IMR-90 (cell line): ENCODE measurements at regions not wholly inside any gene's neighbourhood (a gene's known extent, or its start where the extent isn't known, plus 50 kb on each side); places are given as distances from the start of the nearest gene placed in this dataset.

Experiments used
- ATAC-seq: fragments of 200-7000 bp; cut with Tn5 transposase; 2 replicates; pipeline ENCODE4 v1.9.1; 2020; ENCODE audit warnings: low read depth, mild to moderate bottlenecking, moderate library complexity
- BruUV-seq: library from RNA; stranded (reverse); fragments of 400-500 nt; replicated peaks from 2 replicates; lab custom pipeline; 2021; lab: Mats Ljungman, UMichigan
- CTCF ChIA-PET: fragments of 300-600 bp; formaldehyde crosslinking; extraction: SDS; loops from one replicate; lab custom pipeline; 2021; ENCODE audit warnings: antibody characterized with exemption; lab: Yijun Ruan, JAX
- POLR2A ChIA-PET: fragments of 300-600 bp; sonication (Branson Sonifier 250); formaldehyde crosslinking; loops from one replicate; lab custom pipeline; 2022; ENCODE audit warnings: antibody characterized with exemption; ENCODE audit not compliant: unreplicated experiment; lab: Charles Lee
- DNase-seq: peaks from one replicate; pipeline ENCODE4 v3.0.0; 2013
- H2AFZ ChIP-seq: replicated peaks from 2 replicates; pipeline ENCODE3; 2013; ENCODE audit warnings: low read length, mild to moderate bottlenecking; ENCODE audit not compliant: poor library complexity
- H2AK5ac ChIP-seq: 2 replicates; pipeline ENCODE4 v1.6.1; 2013; ENCODE audit warnings: low read depth, low read length, inconsistent platforms
- H2AK9ac ChIP-seq: replicated peaks from 2 replicates; pipeline ENCODE3; 2013; ENCODE audit warnings: mild to moderate bottlenecking, low read depth, low read length, moderate library complexity; ENCODE audit not compliant: poor library complexity
- H2BK120ac ChIP-seq: 2 replicates; pipeline ENCODE4 v1.6.1; 2013; ENCODE audit warnings: low read depth, low read length, inconsistent platforms
- H2BK15ac ChIP-seq: 3 replicates; pipeline ENCODE4 v1.6.1; 2013; ENCODE audit warnings: low read depth, low read length, inconsistent platforms
- H2BK20ac ChIP-seq: 2 replicates; pipeline ENCODE4 v1.6.1; 2013; ENCODE audit warnings: low read depth, mild to moderate bottlenecking, inconsistent platforms, low read length, moderate library complexity
- H2BK5ac ChIP-seq: 2 replicates; pipeline ENCODE4 v1.6.1; 2013; ENCODE audit warnings: mild to moderate bottlenecking, low read depth, low read length, inconsistent platforms; ENCODE audit not compliant: poor library complexity, severe bottlenecking
- H3K14ac ChIP-seq: replicated peaks from 2 replicates; pipeline ENCODE4 v1.6.1; 2013; ENCODE audit warnings: low read depth, low read length, inconsistent platforms
- H3K18ac ChIP-seq: 2 replicates; pipeline ENCODE4 v1.6.1; 2013; ENCODE audit warnings: low read depth, low read length, control low read depth
- H3K23ac ChIP-seq: 2 replicates; pipeline ENCODE4 v1.6.1; 2013; ENCODE audit warnings: low read depth, low read length, inconsistent platforms
- H3K27ac ChIP-seq: 2 replicates; pipeline ENCODE4 v1.5.1; 2013; ENCODE audit warnings: mild to moderate bottlenecking, control low read depth, low read length; ENCODE audit not compliant: insufficient read depth
- H3K27me3 ChIP-seq: 2 replicates; pipeline ENCODE4 v1.6.1; 2013; ENCODE audit warnings: low read length; ENCODE audit not compliant: control insufficient read depth, insufficient read depth
- H3K36me3 ChIP-seq: 2 replicates; pipeline ENCODE4 v1.6.1; 2013; ENCODE audit warnings: low read length, mixed read lengths; ENCODE audit not compliant: control insufficient read depth, insufficient read depth
- H3K4ac ChIP-seq: 2 replicates; pipeline ENCODE4 v1.6.1; 2013; ENCODE audit warnings: low read depth, low read length, inconsistent platforms
- H3K4me1 ChIP-seq: 2 replicates; pipeline ENCODE4 v1.6.1; 2013; ENCODE audit warnings: low read length, mixed read lengths; ENCODE audit not compliant: control insufficient read depth, insufficient read depth
- H3K4me2 ChIP-seq: 2 replicates; pipeline ENCODE4 v1.6.1; 2013; ENCODE audit warnings: low read depth, mild to moderate bottlenecking, control low read depth, low read length, moderate library complexity
- H3K4me3 ChIP-seq: 2 replicates; pipeline ENCODE4 v1.5.1; 2013; ENCODE audit warnings: low read depth, mild to moderate bottlenecking, control low read depth, low read length, moderate library complexity; ENCODE audit not compliant: insufficient read depth
- H3K56ac ChIP-seq: 2 replicates; pipeline ENCODE4 v1.6.1; 2013; ENCODE audit warnings: low read length, inconsistent platforms; ENCODE audit not compliant: insufficient read depth; ENCODE audit errors: extremely low read depth
- H3K79me1 ChIP-seq, 2 experiments: 2 replicates each; pipeline ENCODE4 v1.6.1; 2013; ENCODE audit warnings: low read length in 2 of 2, inconsistent platforms in 1 of 2, low read depth in 1 of 2
- H3K9ac ChIP-seq: 2 replicates; pipeline ENCODE4 v1.6.1; 2013; ENCODE audit warnings: low read depth, low read length, control low read depth
- H3K9me1 ChIP-seq: 2 replicates; pipeline ENCODE4 v1.6.1; 2013; ENCODE audit warnings: low read length, inconsistent platforms; ENCODE audit not compliant: insufficient read depth
- H3K9me3 ChIP-seq: 2 replicates; pipeline ENCODE4 v1.6.1; 2013; ENCODE audit warnings: low read length; ENCODE audit not compliant: control insufficient read depth, insufficient read depth
- H4K20me1 ChIP-seq: 2 replicates; pipeline ENCODE4 v1.6.1; 2013; ENCODE audit warnings: low read length, inconsistent platforms; ENCODE audit not compliant: insufficient read depth
- H4K5ac ChIP-seq: 2 replicates; pipeline ENCODE4 v1.6.1; 2013; ENCODE audit warnings: mild to moderate bottlenecking, low read depth, low read length, control low read depth
- H4K8ac ChIP-seq, 2 experiments: 2 replicates each; pipeline ENCODE4 v1.6.1; 2013; ENCODE audit warnings: low read depth in 2 of 2, low read length in 2 of 2, control low read depth in 1 of 2, inconsistent platforms in 1 of 2
- H4K91ac ChIP-seq: 2 replicates; pipeline ENCODE4 v1.6.1; 2013; ENCODE audit warnings: low read depth, low read length, inconsistent platforms; ENCODE audit not compliant: insufficient read depth
- BHLHE40 ChIP-seq: fragments of 150-350 bp; IDR thresholded peaks from 2 replicates; pipeline ENCODE4 v1.6.1; 2016; ENCODE audit warnings: mild to moderate bottlenecking, low read depth, low read length
- CEBPB ChIP-seq: IDR thresholded peaks from 2 replicates; pipeline ENCODE4 v1.6.1; 2012; ENCODE audit warnings: low read depth, low read length, improper control_type of control experiment
- CHD1 ChIP-seq: IDR thresholded peaks from 2 replicates; pipeline ENCODE4 v1.6.1; 2012; ENCODE audit warnings: low read depth, low read length, improper control_type of control experiment
- CTCF ChIP-seq: conservative IDR thresholded peaks from 2 replicates; pipeline ENCODE4 v1.5.1; 2012; ENCODE audit warnings: mild to moderate bottlenecking, low read depth, low read length, improper control_type of control experiment
- ELK1 ChIP-seq: fragments of 150-350 bp; IDR thresholded peaks from 2 replicates; pipeline ENCODE4 v1.6.1; 2016; ENCODE audit warnings: low read depth, mild to moderate bottlenecking, low read length, moderate library complexity, borderline replicate concordance
- FOS ChIP-seq: fragments of 150-350 bp; IDR thresholded peaks from 2 replicates; pipeline ENCODE4 v1.6.1; 2016; ENCODE audit warnings: low read depth, low read length
- MAFK ChIP-seq: IDR thresholded peaks from 2 replicates; pipeline ENCODE4 v1.6.1; 2012; ENCODE audit warnings: low read depth, low read length, improper control_type of control experiment
- MAZ ChIP-seq: IDR thresholded peaks from 2 replicates; pipeline ENCODE4 v1.6.1; 2012; ENCODE audit warnings: low read depth, mild to moderate bottlenecking, low read length, improper control_type of control experiment, moderate library complexity, borderline replicate concordance
- MXI1 ChIP-seq: IDR thresholded peaks from 2 replicates; pipeline ENCODE4 v1.6.1; 2012; ENCODE audit warnings: low read depth, mild to moderate bottlenecking, low read length, moderate library complexity, borderline replicate concordance
- NFE2L2 ChIP-seq: fragments of 150-350 bp; IDR thresholded peaks from 2 replicates; pipeline ENCODE4 v1.6.1; 2016; ENCODE audit warnings: low read depth, mild to moderate bottlenecking, low read length
- POLR2A ChIP-seq: IDR thresholded peaks from 2 replicates; pipeline ENCODE4 v1.6.1; 2012; ENCODE audit warnings: mild to moderate bottlenecking, low read depth, low read length
- RAD21 ChIP-seq: IDR thresholded peaks from 2 replicates; pipeline ENCODE4 v1.6.1; 2012; ENCODE audit warnings: low read length, improper control_type of control experiment
- RCOR1 ChIP-seq: IDR thresholded peaks from 2 replicates; pipeline ENCODE4 v1.6.1; 2012; ENCODE audit warnings: mild to moderate bottlenecking, low read length, improper control_type of control experiment; ENCODE audit not compliant: insufficient replicate concordance
- RFX5 ChIP-seq: IDR thresholded peaks from 2 replicates; pipeline ENCODE4 v1.8.0; 2012; ENCODE audit warnings: low read depth, mild to moderate bottlenecking, low read length, moderate library complexity
- SMC3 ChIP-seq: fragments of 150-350 bp; IDR thresholded peaks from 2 replicates; pipeline ENCODE4 v1.6.1; 2016; ENCODE audit warnings: low read depth, mild to moderate bottlenecking, antibody characterized with exemption, low read length, moderate library complexity
- USF2 ChIP-seq: fragments of 150-350 bp; IDR thresholded peaks from 2 replicates; pipeline ENCODE4 v1.6.1; 2017; ENCODE audit warnings: mild to moderate bottlenecking, antibody characterized with exemption, low read length, low read depth
- WGBS, 2 experiments: methylation state at CpG; one replicate each; pipeline versions ENCODE4 v1.1.5 to v1.1.7; 2013; ENCODE audit warnings: missing lambda C conversion rate in 2 of 2; ENCODE audit not compliant: insufficient read length in 1 of 2; ENCODE audit errors: extremely low coverage in 2 of 2; 5-methylcytosine and 5-hydroxymethylcytosine counted together
- dilution Hi-C: fragments of 300-500 bp; cut with HindIII; formaldehyde crosslinking; loops from one replicate; pipeline ENCODE4 v1.14.3; 2018; ENCODE audit warnings: low sequenced_read_pairs; ENCODE audit not compliant: unreplicated experiment
- in situ Hi-C: fragments of 300-500 bp; cut with MboI; formaldehyde crosslinking; loops from 3 replicates; pipeline ENCODE4 v1.14.3; 2019; ENCODE audit warnings: low sequenced_read_pairs, inconsistent platforms, mixed read lengths
- intact Hi-C: fragments of 100-400 bp; cut with micrococcal nuclease; formaldehyde crosslinking; loops from 2 replicates; pipeline ENCODE4 v1.10.0; 2022

- CTCF ChIA-PET, result no interaction called here
- TF ChIP-seq MXI1, result no peak
- no peak for TF ChIP-seq SMC3
- no peak for TF ChIP-seq BHLHE40
- no peak for TF ChIP-seq RCOR1
- TF ChIP-seq CHD1, result no peak
- TF ChIP-seq FOS, result no peak
- TF ChIP-seq ELK1, result no peak
- no peak for TF ChIP-seq MAFK
- TF ChIP-seq CTCF, result no peak
- no peak for TF ChIP-seq CEBPB
- no peak for TF ChIP-seq USF2
- TF ChIP-seq NFE2L2, result no peak
- TF ChIP-seq RFX5, result no peak
- TF ChIP-seq MAZ, result no peak
- TF ChIP-seq POLR2A, result no peak
- no peak for TF ChIP-seq RAD21
- H3K4me3 ChIP-seq, result no peak overlapping the region
- H2AFZ ChIP-seq, result no peak overlapping the region
- H3K27ac ChIP-seq, result no peak overlapping the region
- no peaks in the 10 kb centered on the region for H3K9me1 ChIP-seq
- H3K18ac ChIP-seq, result no peak overlapping the region
- DNase-seq, result peak; percentile 23
- no peak overlapping the region for H3K56ac ChIP-seq
- no peak overlapping the region for H4K8ac ChIP-seq
- H2AK5ac ChIP-seq, result no peak overlapping the region
- no peaks in the 10 kb centered on the region for H3K79me1 ChIP-seq
- H2BK5ac ChIP-seq, result no peak overlapping the region
- POLR2A ChIA-PET, result no interaction called here
- no peak overlapping the region for H3K4me2 ChIP-seq
- no peak overlapping the region for H2BK15ac ChIP-seq
- no peak overlapping the region for H3K4ac ChIP-seq
- H4K5ac ChIP-seq, result no peak overlapping the region
- dilution Hi-C loops (no loop called here), in situ Hi-C loops (no loop called here), intact Hi-C loops (no loop called here)
- H3K36me3 ChIP-seq, result no peaks in the 10 kb centered on the region
- H3K27me3 ChIP-seq, result no peaks in the 10 kb centered on the region
- H4K20me1 ChIP-seq, result no peaks in the 10 kb centered on the region
- no peak overlapping the region for H3K14ac ChIP-seq
- no peaks in the 10 kb centered on the region for H3K9me3 ChIP-seq
- H4K91ac ChIP-seq, result no peak overlapping the region
- H3K23ac ChIP-seq, result no peak overlapping the region
- no peak overlapping the region for H2BK120ac ChIP-seq
- H3K4me1 ChIP-seq, result no peaks in the 10 kb centered on the region
- no TSS peak for BruUV-seq
- H2AK9ac ChIP-seq, result no peak overlapping the region
- no peak overlapping the region for H2BK20ac ChIP-seq
- H3K9ac ChIP-seq, result no peak overlapping the region
- no CpG with 5 or more reads among the region's 2 CpGs for WGBS, 2 experiments
- ATAC-seq, result no peak
Measured at GRCh38 chr12:60830381-60830780, 1234.6 kb downstream of the SLC16A7 start.
